ENCODE measurements at regions not wholly inside any gene's neighbourhood (a gene's known extent, or its start where the extent isn't known, plus 50 kb on each side); places are given as distances from the start of the nearest gene placed in this dataset.

DNA sequence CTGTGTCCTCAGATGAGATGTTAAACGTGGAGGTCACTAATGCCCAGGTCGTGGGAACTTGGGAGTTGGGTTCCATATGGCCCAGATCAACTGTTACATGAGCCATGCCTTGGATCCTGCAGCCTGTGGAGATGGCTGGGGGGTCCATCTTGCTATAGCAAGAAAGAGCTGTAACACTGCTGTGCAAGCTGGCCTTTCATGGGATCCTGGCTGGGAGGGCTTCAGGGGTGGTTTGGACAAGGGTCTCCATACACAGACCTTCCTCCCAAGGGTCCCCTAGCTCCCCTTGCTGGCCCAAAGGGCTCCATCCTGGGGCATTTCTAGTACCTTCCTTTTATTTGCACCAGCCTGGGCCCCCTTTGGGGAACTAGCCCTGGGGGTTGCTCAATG lies 337.7 kb downstream of the DYSF start:
- TF ChIP-seq GATAD2B (IDR thresholded peaks at IDR 0.05; ENCODE audit: borderline replicate concordance), result no peak
- no peak for TF ChIP-seq MAFF (IDR thresholded peaks at IDR 0.05; ENCODE audit: low read length)
- TF ChIP-seq ZBTB8A (IDR thresholded peaks at IDR 0.05; ENCODE audit: partially characterized antibody), result no peak
- TF ChIP-seq ZNF124 (CRISPR knock-in tag; IDR thresholded peaks at IDR 0.05), result no peak

All from K562 (cell line).